ENCODE measurements at regions not wholly inside any gene's neighbourhood (a gene's known extent, or its start where the extent isn't known, plus 50 kb on each side); places are given as distances from the start of the nearest gene placed in this dataset.

GRCh38 chr2:111236025-111236424 is 115.3 kb downstream of the BCL2L11 start:
- no peak for TF ChIP-seq CTCF (IDR thresholded peaks at IDR 0.05)
- no peak for TF ChIP-seq EZH2 (IDR thresholded peaks at IDR 0.05; ENCODE audit: borderline replicate concordance, insufficient read depth, low read depth, low read length, poor library complexity, severe bottlenecking)
